VCaP (cell line): ENCODE measurements at regions not wholly inside any gene's neighbourhood (a gene's known extent, or its start where the extent isn't known, plus 50 kb on each side); places are given as distances from the start of the nearest gene placed in this dataset.

ENCODE experiments used
- H3K27ac ChIP-seq: fragments of 450-650 bp; 2 replicates; pipeline ENCODE4 v1.5.1; 2017
- CTCF ChIP-seq: fragments of 450-650 bp; conservative IDR thresholded peaks from 2 replicates; pipeline ENCODE4 v1.5.1; 2017; ENCODE audit warnings: mild to moderate bottlenecking, moderate library complexity

GRCh38 chr12:94712815-94713515, 62.6 kb upstream of the TMCC3 start:
- 0 out of 2 replicates have a peak, but pooled peaks have one; percentile 9 for TF ChIP-seq CTCF
- peak overlapping the region; percentile 45 for H3K27ac ChIP-seq

- no peak for TF ChIP-seq CTCF
- H3K27ac ChIP-seq: no peak overlapping the region
Observed at GRCh38 chr12:94710933-94711332, 60.6 kb upstream of the TMCC3 start.

GRCh38 chr12:94707892-94708291, 57.5 kb upstream of the TMCC3 start:
- no peak overlapping the region for H3K27ac ChIP-seq

GRCh38 chr12:94707036-94707435, 56.7 kb upstream of the TMCC3 start:
- H3K27ac ChIP-seq: no peak overlapping the region
- TF ChIP-seq CTCF: no peak

More at GRCh38 chr12:94707892-94708291, 57.5 kb upstream of the TMCC3 start:
- TF ChIP-seq CTCF: no peak

- H3K27ac ChIP-seq: peak overlapping the region; percentile 45
- no peak for TF ChIP-seq CTCF
Observed at GRCh38 chr12:94706250-94706661, 55.9 kb upstream of the TMCC3 start.

- TF ChIP-seq CTCF: no peak
- peak overlapping the region; percentile 45 for H3K27ac ChIP-seq
Observed at GRCh38 chr12:94705676-94706075, 55.3 kb upstream of the TMCC3 start.

GRCh38 chr12:94704452-94705306, 54.3 kb upstream of the TMCC3 start:
- TF ChIP-seq CTCF: no peak
- H3K27ac ChIP-seq: peak overlapping the region; percentile 45
